Gastroesophageal sphincter (tissue), 4 donors: ENCODE measurements at regions not wholly inside any gene's neighbourhood (a gene's known extent, or its start where the extent isn't known, plus 50 kb on each side); places are given as distances from the start of the nearest gene placed in this dataset.

Source experiments
- ATAC-seq: fragments of 150-250 bp; one replicate; pipeline ENCODE4 v1.9.1; 2016; ENCODE audit warnings: mild to moderate bottlenecking, moderate library complexity
- H3K27ac ChIP-seq, 4 donors: fragments of 200-600 bp; sonication (generic) in 3 of 4; 1 replicate in 3 of 4; 2 replicates in 1 of 4; pipeline ENCODE4 v1.5.1; 2016 to 2019
- H3K27me3 ChIP-seq: fragments of 200-600 bp; sonication (generic); one replicate; pipeline ENCODE4 v1.5.1; 2019
- H3K36me3 ChIP-seq, 2 donors: fragments of 200-600 bp; sonication (generic); one replicate each; pipeline ENCODE4 v1.5.1; 2019; ENCODE audit warnings: control low read depth in 1 of 2
- H3K4me1 ChIP-seq, 3 donors: fragments of 200-600 bp; sonication (generic); 1 replicate in 2 of 3; 2 replicates in 1 of 3; pipeline ENCODE4 v1.5.1; 2016 to 2019; ENCODE audit warnings: control low read depth in 2 of 3
- H3K4me3 ChIP-seq, 2 donors: fragments of 200-600 bp; sonication (generic); one replicate each; pipeline ENCODE4 v1.5.1; 2019; ENCODE audit warnings: mild to moderate bottlenecking in 1 of 2, moderate library complexity in 1 of 2
- H3K9me3 ChIP-seq, 3 donors: fragments of 200-600 bp; sonication (generic); one replicate each; pipeline ENCODE4 v1.5.1; 2017 to 2019; ENCODE audit warnings: control low read depth in 2 of 3
- CTCF ChIP-seq, 4 experiments: fragments of 200-600 bp in 2 of 4; fragments of 450-650 bp in 2 of 4; sonication (generic) in 1 of 4; IDR thresholded peaks; one replicate each; pipeline ENCODE4 v1.5.1; 2017 to 2019; ENCODE audit warnings: antibody characterized with exemption in 4 of 4, mild to moderate bottlenecking in 2 of 4, moderate library complexity in 2 of 4
- EP300 ChIP-seq: sonication (generic); formaldehyde crosslinking; IDR thresholded peaks from one replicate; pipeline ENCODE4 v1.6.1; 2017; ENCODE audit warnings: antibody characterized with exemption, mild to moderate bottlenecking
- POLR2A ChIP-seq, 2 donors: fragments of 450-650 bp; IDR thresholded peaks; one replicate each; pipeline ENCODE4 v1.6.1; 2017; ENCODE audit warnings: antibody characterized with exemption in 2 of 2, mild to moderate bottlenecking in 2 of 2, moderate library complexity in 1 of 2
- POLR2AphosphoS5 ChIP-seq: sonication (generic); formaldehyde crosslinking; IDR thresholded peaks from one replicate; pipeline ENCODE4 v1.6.1; 2017; ENCODE audit warnings: antibody characterized with exemption
- WGBS, 2 donors: methylation state at CpG; one replicate each; pipeline ENCODE4 v1.1.5; 2018; ENCODE audit warnings: low coverage in 1 of 2; 5-methylcytosine and 5-hydroxymethylcytosine counted together

- TF ChIP-seq CTCF (IDR thresholded peaks at IDR 0.05) (no peak), POLR2A (IDR thresholded peaks at IDR 0.05) (no peak), POLR2AphosphoS5 (no peak), EP300 (no peak)
- H3K9me3 ChIP-seq: peaks cover 0 to 9% (median 0%) of the 10 kb centered on the region in 3 donors
- WGBS, 2 donors: 20 to 50% methylated on average over 2 to 3 of the region's 3 CpGs
- no peaks in the 10 kb centered on the region for H3K27me3 ChIP-seq
- ATAC-seq: peak; percentile 61
- no peaks in the 10 kb centered on the region for H3K36me3 ChIP-seq
- H3K4me1 ChIP-seq: peaks cover 0 to 21% (median 5%) of the 10 kb centered on the region in 3 donors
- H3K27ac ChIP-seq: peak overlapping the region in 2 of 4 donors; percentile 50 to 58
- no peak overlapping the region for H3K4me3 ChIP-seq
Observed at GRCh38 chr4:123984886-123985285, 588.3 kb downstream of the SPRY1 start.

GRCh38 chr4:123986268-123986798 lies 589.7 kb downstream of the SPRY1 start:
- TF ChIP-seq CTCF (IDR thresholded peaks at IDR 0.05): no peak
- TF ChIP-seq POLR2A (IDR thresholded peaks at IDR 0.05): no peak
- peak; percentile 21 for TF ChIP-seq POLR2AphosphoS5
- no peak for TF ChIP-seq EP300
- H3K36me3 ChIP-seq: no peaks in the 10 kb centered on the region
- WGBS, 2 donors: 27 to 46% methylated on average over 2 of the region's 2 CpGs
- peak; percentile 85 for ATAC-seq
- no peaks in the 10 kb centered on the region for H3K27me3 ChIP-seq
- H3K4me3 ChIP-seq: no peak overlapping the region
- peaks cover 0 to 9% (median 0%) of the 10 kb centered on the region in 3 donors for H3K9me3 ChIP-seq
- H3K4me1 ChIP-seq: peaks cover 0 to 21% (median 5%) of the 10 kb centered on the region in 3 donors
- peak overlapping the region; percentile 6 to 58 (median 34) for H3K27ac ChIP-seq

GRCh38 chr4:123987408-123987807 lies 590.8 kb downstream of the SPRY1 start:
- H3K27ac ChIP-seq: peak overlapping the region in 2 of 4 donors; percentile 9 to 58
- peaks cover 0 to 21% (median 5%) of the 10 kb centered on the region in 3 donors for H3K4me1 ChIP-seq
- no peak for TF ChIP-seq POLR2A (IDR thresholded peaks at IDR 0.05)
- no peak for TF ChIP-seq CTCF (IDR thresholded peaks at IDR 0.05)
- no peak for TF ChIP-seq EP300
- no peak for TF ChIP-seq POLR2AphosphoS5
- H3K9me3 ChIP-seq: peaks cover 0 to 15% (median 0%) of the 10 kb centered on the region in 3 donors
- no peaks in the 10 kb centered on the region for H3K27me3 ChIP-seq
- no peak for ATAC-seq
- WGBS, 2 donors: 71 to 88% methylated on average over 1 to 3 of the region's 3 CpGs
- no peak overlapping the region for H3K4me3 ChIP-seq
- no peaks in the 10 kb centered on the region for H3K36me3 ChIP-seq

GRCh38 chr4:123990310-123990870 lies 593.8 kb downstream of the SPRY1 start:
- 80 to 97% methylated on average over 1 to 2 of the region's 2 CpGs for WGBS, 2 donors
- Histone ChIP-seq H3K9me3 (peaks cover 0 to 11% (median 0%) of the 10 kb centered on the region in 3 donors), H3K27ac (no peak overlapping the region), H3K4me3 (no peak overlapping the region), H3K27me3 (no peaks in the 10 kb centered on the region), H3K4me1 (peaks cover 0 to 10% (median 4%) of the 10 kb centered on the region in 3 donors), H3K36me3 (no peaks in the 10 kb centered on the region)
- no peak for ATAC-seq
- TF ChIP-seq POLR2AphosphoS5 (no peak), POLR2A (IDR thresholded peaks at IDR 0.05) (no peak), CTCF (IDR thresholded peaks at IDR 0.05) (no peak), EP300 (no peak)

GRCh38 chr4:123994917-123995316 lies 598.3 kb downstream of the SPRY1 start:
- ATAC-seq: no peak
- WGBS, 2 donors: 96 to 100% methylated on average over 2 of the region's 2 CpGs

More at GRCh38 chr4:123994917-123995316, 598.3 kb downstream of the SPRY1 start:
- H3K9me3 ChIP-seq: peaks cover 0 to 11% (median 0%) of the 10 kb centered on the region in 3 donors
- no peaks in the 10 kb centered on the region for H3K27me3 ChIP-seq
- H3K36me3 ChIP-seq: no peaks in the 10 kb centered on the region
- TF ChIP-seq POLR2AphosphoS5 (no peak), CTCF (IDR thresholded peaks at IDR 0.05) (no peak), POLR2A (IDR thresholded peaks at IDR 0.05) (no peak), EP300 (no peak)
- H3K4me3 ChIP-seq: no peak overlapping the region
- no peak overlapping the region for H3K27ac ChIP-seq
- no peaks in the 10 kb centered on the region for H3K4me1 ChIP-seq
